RCC 7860 (cell line): ENCODE measurements at regions not wholly inside any gene's neighbourhood (a gene's known extent, or its start where the extent isn't known, plus 50 kb on each side); places are given as distances from the start of the nearest gene placed in this dataset.
"Not testable (repeated sequence)": the region's sequence is repeated elsewhere in the genome, so short reads cannot be mapped to it uniquely, and the experiment has no call there.

ENCODE experiments used
- DNase-seq: peaks from one replicate; pipeline ENCODE4 v3.0.0-alpha.2; 2015; ENCODE audit warnings: low spot score
- FAIRE-seq: peaks from 2 replicates; lab custom pipeline; 2012; peaks lifted over from hg19 to GRCh38; lab: Jason Lieb, UNC

GRCh38 chr10:125555267-125555666 is 127.7 kb downstream of the TEX36 start:
- no peak for DNase-seq
- no peak for FAIRE-seq

- DNase-seq (no peak), FAIRE-seq (no peak)
Measured at GRCh38 chr10:125554753-125555152, 128.2 kb downstream of the TEX36 start.

GRCh38 chr10:125554016-125554703 is 128.8 kb downstream of the TEX36 start:
- DNase-seq (no peak), FAIRE-seq (no peak)

GRCh38 chr10:125553091-125553490 is 129.9 kb downstream of the TEX36 start:
- FAIRE-seq (no peak), DNase-seq (no peak)

- DNase-seq: no peak
- FAIRE-seq: no peak
Measured at GRCh38 chr10:125551247-125551646, 131.7 kb downstream of the TEX36 start.

GRCh38 chr10:125550362-125550761 is 132.6 kb downstream of the TEX36 start:
- FAIRE-seq (no peak), DNase-seq (no peak)

- no peak for DNase-seq
- no peak for FAIRE-seq
Measured at GRCh38 chr10:125549653-125550052, 133.3 kb downstream of the TEX36 start.

- FAIRE-seq (no peak), DNase-seq (no peak)
Measured at GRCh38 chr10:125548878-125549277, 134.1 kb downstream of the TEX36 start.

GRCh38 chr10:125548356-125548755 is 134.6 kb downstream of the TEX36 start:
- no peak for FAIRE-seq
- DNase-seq: no peak

- no peak for DNase-seq
- no peak for FAIRE-seq
Measured at GRCh38 chr10:125547010-125547650, 135.8 kb downstream of the TEX36 start.

- DNase-seq: no peak
- no peak for FAIRE-seq
Measured at GRCh38 chr10:125543796-125544195, 139.2 kb downstream of the TEX36 start.

- no peak for DNase-seq
- FAIRE-seq: no peak
Measured at GRCh38 chr10:125538947-125539731, 143.8 kb downstream of the TEX36 start.

GRCh38 chr10:125536236-125536635 is 146.7 kb downstream of the TEX36 start:
- DNase-seq (no peak), FAIRE-seq (no peak)

- FAIRE-seq: no peak
- no peak for DNase-seq
Measured at GRCh38 chr10:125535559-125535958, 147.4 kb downstream of the TEX36 start.

GRCh38 chr10:125534515-125534914 is 148.4 kb downstream of the TEX36 start:
- no peak for FAIRE-seq
- DNase-seq: no peak

- DNase-seq: no peak
- FAIRE-seq: no peak
Measured at GRCh38 chr10:125533866-125534265, 149.1 kb downstream of the TEX36 start.

GRCh38 chr10:125531465-125531864 is 151.5 kb downstream of the TEX36 start:
- FAIRE-seq: no peak

GRCh38 chr10:125523347-125523746 is 159.6 kb downstream of the TEX36 start:
- DNase-seq: no peak
- no peak for FAIRE-seq

More at GRCh38 chr10:125531465-125531864, 151.5 kb downstream of the TEX36 start:
- DNase-seq: no peak

GRCh38 chr10:125521721-125522680 is 161.0 kb downstream of the TEX36 start:
- no peak for DNase-seq
- no peak for FAIRE-seq

- no peak for DNase-seq
- FAIRE-seq: no peak
Measured at GRCh38 chr10:125520968-125521367, 162.0 kb downstream of the TEX36 start.

GRCh38 chr10:125518397-125518796 is 164.6 kb downstream of the TEX36 start:
- not testable (repeated sequence) for DNase-seq, FAIRE-seq
